CD14-positive monocyte (primary cell): ENCODE measurements at regions not wholly inside any gene's neighbourhood (a gene's known extent, or its start where the extent isn't known, plus 50 kb on each side); places are given as distances from the start of the nearest gene placed in this dataset.

Source experiments
- DNase-seq, 3 donors: peaks; one replicate each; pipeline ENCODE4 v3.0.0-alpha.2; 2011 to 2022
- H2AFZ ChIP-seq: 2 replicates; pipeline ENCODE4 v1.6.0; 2012; ENCODE audit warnings: mild to moderate bottlenecking, low read depth, low read length, inconsistent platforms; ENCODE audit not compliant: insufficient read depth, poor library complexity, severe bottlenecking
- H3K27ac ChIP-seq, 2 donors: 1 replicate in 1 of 2; 2 replicates in 1 of 2; pipeline ENCODE4 v1.5.1; 2012 to 2013; ENCODE audit warnings: low read length in 2 of 2, control low read depth in 1 of 2, inconsistent platforms in 1 of 2, low read depth in 1 of 2, mild to moderate bottlenecking in 1 of 2
- H3K27me3 ChIP-seq, 2 donors: one replicate each; pipeline versions ENCODE4 v1.6.0 to v1.6.1; 2011 to 2013; ENCODE audit warnings: low read length in 2 of 2; ENCODE audit not compliant: control insufficient read depth in 2 of 2, insufficient read depth in 2 of 2
- H3K36me3 ChIP-seq, 2 donors: replicated peaks in 1 of 2; 1 replicate in 1 of 2; 2 replicates in 1 of 2; pipeline versions ENCODE4 v1.5.1 to v1.6.1; 2012 to 2013; ENCODE audit warnings: low read length in 2 of 2, control low read depth in 1 of 2, inconsistent platforms in 1 of 2, mild to moderate bottlenecking in 1 of 2; ENCODE audit not compliant: insufficient read depth in 2 of 2, control insufficient read depth in 1 of 2
- H3K4me1 ChIP-seq, 2 donors: 1 replicate in 1 of 2; 2 replicates in 1 of 2; pipeline versions ENCODE4 v1.5.1 to v1.6.1; 2012 to 2013; ENCODE audit warnings: low read length in 2 of 2, control low read depth in 1 of 2, inconsistent platforms in 1 of 2, mild to moderate bottlenecking in 1 of 2, moderate library complexity in 1 of 2; ENCODE audit not compliant: insufficient read depth in 2 of 2, control insufficient read depth in 1 of 2
- H3K4me2 ChIP-seq: replicated peaks from 2 replicates; pipeline ENCODE3; 2012; ENCODE audit warnings: low read length, moderate library complexity, mild to moderate bottlenecking; ENCODE audit not compliant: poor library complexity, severe bottlenecking; ENCODE audit errors: extremely low read depth
- H3K4me3 ChIP-seq, 3 experiments: fragments of 200-600 bp in 1 of 3; sonication (generic) in 1 of 3; replicated peaks in 1 of 3; 1 replicate in 2 of 3; 2 replicates in 1 of 3; pipeline ENCODE4 v1.5.1; 2011 to 2013; ENCODE audit warnings: low read length in 3 of 3, mild to moderate bottlenecking in 3 of 3, control low read depth in 2 of 3, low read depth in 2 of 3, inconsistent platforms in 1 of 3, moderate library complexity in 1 of 3
- H3K79me2 ChIP-seq: 2 replicates; pipeline ENCODE4 v1.6.0; 2012; ENCODE audit warnings: mild to moderate bottlenecking, control low read depth, inconsistent platforms, low read length, moderate library complexity; ENCODE audit not compliant: insufficient read depth
- H3K9ac ChIP-seq: 2 replicates; pipeline ENCODE4 v1.6.0; 2017; ENCODE audit warnings: low read length, mild to moderate bottlenecking; ENCODE audit not compliant: insufficient read depth, poor library complexity, severe bottlenecking
- H3K9me3 ChIP-seq, 2 donors: replicated peaks in 1 of 2; 1 replicate in 1 of 2; 2 replicates in 1 of 2; pipeline versions ENCODE4 v1.5.1 to v1.6.1; 2012 to 2013; ENCODE audit warnings: low read length in 2 of 2, control low read depth in 1 of 2; ENCODE audit not compliant: control insufficient read depth in 1 of 2, insufficient read depth in 1 of 2
- H4K20me1 ChIP-seq: 2 replicates; pipeline ENCODE4 v1.6.0; 2012; ENCODE audit warnings: mild to moderate bottlenecking, low read length, control low read depth, moderate library complexity; ENCODE audit not compliant: insufficient read depth
- H3K27ac Mint-ChIP-seq, 7 donors: one replicate each; pipeline ENCODE4 v1.8.0; 2020; ENCODE audit warnings: mild to moderate bottlenecking in 7 of 7, mixed read lengths in 7 of 7, moderate library complexity in 6 of 7, inconsistent platforms in 2 of 7
- H3K27me3 Mint-ChIP-seq, 3 donors: one replicate each; pipeline ENCODE4 v1.8.0; 2021 to 2022; ENCODE audit warnings: low read depth in 3 of 3, mild to moderate bottlenecking in 3 of 3, mixed read lengths in 3 of 3, moderate library complexity in 3 of 3, inconsistent platforms in 1 of 3
- H3K36me3 Mint-ChIP-seq, 2 donors: one replicate each; pipeline ENCODE4 v1.8.0; 2020; ENCODE audit warnings: mixed read lengths in 2 of 2, inconsistent platforms in 1 of 2, mild to moderate bottlenecking in 1 of 2
- H3K4me1 Mint-ChIP-seq: one replicate; pipeline ENCODE4 v1.8.0; 2020; ENCODE audit warnings: mild to moderate bottlenecking, mixed read lengths
- H3K4me3 Mint-ChIP-seq, 2 donors: one replicate each; pipeline ENCODE4 v1.8.0; 2020; ENCODE audit warnings: mild to moderate bottlenecking in 2 of 2, mixed read lengths in 2 of 2, moderate library complexity in 1 of 2
- H3K9me3 Mint-ChIP-seq, 7 donors: one replicate each; pipeline ENCODE4 v1.8.0; 2020 to 2022; ENCODE audit warnings: mixed read lengths in 7 of 7, mild to moderate bottlenecking in 6 of 7, moderate library complexity in 6 of 7, inconsistent platforms in 2 of 7
- CTCF ChIP-seq: fragments of 200-600 bp; IDR thresholded peaks from one replicate; pipeline ENCODE4 v1.8.0; 2022; ENCODE audit warnings: antibody characterized with exemption, mild to moderate bottlenecking
- WGBS: methylation state at CpG from one replicate; pipeline ENCODE4 v1.1.5; 2013; ENCODE audit warnings: missing lambda C conversion rate; ENCODE audit not compliant: insufficient coverage; 5-methylcytosine and 5-hydroxymethylcytosine counted together
- intact Hi-C, 2 donors: fragments of 100-400 bp; cut with micrococcal nuclease; formaldehyde crosslinking; loops; one replicate each; pipeline versions ENCODE4 v1.15.0 to v1.15.1; 2023

GRCh38 chr6:156396068-156396771, 381.0 kb upstream of the ARID1B start:
- Histone ChIP-seq H3K9me3 (no peaks in the 10 kb centered on the region), H3K79me2 (no peaks in the 10 kb centered on the region), H3K4me1 (no peaks in the 10 kb centered on the region), H2AFZ (no peak overlapping the region), H3K27me3 (no peaks in the 10 kb centered on the region), H3K4me3 (no peak overlapping the region), H3K36me3 (no peaks in the 10 kb centered on the region), H3K27ac (no peak overlapping the region), H4K20me1 (no peaks in the 10 kb centered on the region), H3K4me2 (no peak overlapping the region), H3K9ac (no peak overlapping the region)
- peaks cover 0 to 3% (median 1%) of the 10 kb centered on the region in 7 donors for H3K9me3 Mint-ChIP-seq
- DNase-seq: no peak
- no peak for TF ChIP-seq CTCF
- no peak overlapping the region for H3K4me3 Mint-ChIP-seq
- H3K4me1 Mint-ChIP-seq: peaks cover 4% of the 10 kb centered on the region
- intact Hi-C loops: no loop called here
- 46% methylated on average over 7 of the region's 11 CpGs for WGBS
- no peak overlapping the region for H3K27ac Mint-ChIP-seq
- no peaks in the 10 kb centered on the region for H3K36me3 Mint-ChIP-seq
- peaks cover 0 to 5% (median 3%) of the 10 kb centered on the region in 3 donors for H3K27me3 Mint-ChIP-seq

GRCh38 chr6:156395276-156395675, 381.9 kb upstream of the ARID1B start:
- no peak overlapping the region for H3K4me3 Mint-ChIP-seq
- H3K36me3 Mint-ChIP-seq: no peaks in the 10 kb centered on the region
- peaks cover 0 to 1% (median 0%) of the 10 kb centered on the region in 7 donors for H3K9me3 Mint-ChIP-seq
- peaks cover 4% of the 10 kb centered on the region for H3K4me1 Mint-ChIP-seq
- no peak overlapping the region for H3K27ac ChIP-seq
- H3K4me2 ChIP-seq: no peak overlapping the region
- H3K4me3 ChIP-seq: no peak overlapping the region
- H3K36me3 ChIP-seq: no peaks in the 10 kb centered on the region
- H3K9me3 ChIP-seq: no peaks in the 10 kb centered on the region
- no peaks in the 10 kb centered on the region for H4K20me1 ChIP-seq
- H3K4me1 ChIP-seq: no peaks in the 10 kb centered on the region
- no CpG with 5 or more reads among the region's 6 CpGs for WGBS
- no peak overlapping the region for H2AFZ ChIP-seq
- no peak for TF ChIP-seq CTCF
- no peaks in the 10 kb centered on the region for H3K79me2 ChIP-seq
- intact Hi-C loops: no loop called here
- DNase-seq: no peak
- no peak overlapping the region for H3K9ac ChIP-seq
- H3K27me3 ChIP-seq: no peaks in the 10 kb centered on the region
- H3K27ac Mint-ChIP-seq: no peak overlapping the region
- H3K27me3 Mint-ChIP-seq: peaks cover 0 to 5% (median 3%) of the 10 kb centered on the region in 3 donors
